HepG2 (cell line): ENCODE measurements at regions not wholly inside any gene's neighbourhood (a gene's known extent, or its start where the extent isn't known, plus 50 kb on each side); places are given as distances from the start of the nearest gene placed in this dataset.

Experiments used
- ATAC-seq: fragments of 200-7000 bp; cut with Tn5 transposase; 3 replicates; pipeline ENCODE4 v1.9.1; 2020; ENCODE audit warnings: mild to moderate bottlenecking, moderate library complexity
- BruUV-seq: library from RNA; stranded (reverse); fragments of 400-500 nt; replicated peaks from 2 replicates; lab custom pipeline; 2021; lab: Mats Ljungman, UMichigan
- CTCF ChIA-PET: fragments of 300-600 bp; formaldehyde crosslinking; extraction: SDS; loops from one replicate; lab custom pipeline; 2021; ENCODE audit warnings: low total read pairs, inconsistent platforms, low intra/inter-chr PET ratio; lab: Yijun Ruan, JAX
- POLR2A ChIA-PET: fragments of 350-600 bp; sonication (Branson Sonifier 250); formaldehyde crosslinking; loops from one replicate; lab custom pipeline; 2020; ENCODE audit warnings: antibody characterized with exemption, inconsistent platforms; lab: Yijun Ruan, JAX
- DNase-seq: peaks from one replicate; pipeline ENCODE4 v3.0.0-alpha.2; 2015; ENCODE audit warnings: low spot score
- FAIRE-seq: peaks from 3 replicates; lab custom pipeline; 2011; peaks lifted over from hg19 to GRCh38; lab: Jason Lieb, UNC
- H2AFZ ChIP-seq: one replicate; pipeline ENCODE4 v1.6.1; 2011; ENCODE audit warnings: low read length, inconsistent platforms
- H3K27ac ChIP-seq: fragments of 300-600 bp; 3 replicates; pipeline ENCODE4 v1.8.0; 2011; ENCODE audit warnings: mixed run types, mild to moderate bottlenecking, mixed read lengths, low read length, inconsistent platforms; ENCODE audit not compliant: insufficient read depth; ENCODE audit errors: extremely low read length
- H3K27me3 ChIP-seq, 2 experiments: fragments of 200-600 bp in 1 of 2; 2 replicates in 1 of 2; 3 replicates in 1 of 2; pipeline versions ENCODE4 v1.6.0 to v1.8.0; 2011; ENCODE audit warnings: low read length in 2 of 2, mild to moderate bottlenecking in 2 of 2, moderate library complexity in 2 of 2, inconsistent platforms in 1 of 2; ENCODE audit not compliant: insufficient read depth in 2 of 2, control insufficient read depth in 1 of 2
- H3K36me3 ChIP-seq, 2 experiments: fragments of 200-600 bp in 1 of 2; replicated peaks in 1 of 2; 2 replicates in 1 of 2; 3 replicates in 1 of 2; pipeline versions ENCODE4 v1.5.1 to v1.8.0; 2011; ENCODE audit warnings: low read length in 2 of 2, inconsistent platforms in 1 of 2; ENCODE audit not compliant: insufficient read depth in 2 of 2, control insufficient read depth in 1 of 2
- H3K4me1 ChIP-seq: 2 replicates; pipeline ENCODE4 v1.5.1; 2012; ENCODE audit warnings: low read length, inconsistent platforms; ENCODE audit not compliant: insufficient read depth
- H3K4me2 ChIP-seq: 2 replicates; pipeline ENCODE4 v1.6.0; 2011; ENCODE audit warnings: low read depth, low read length, inconsistent platforms
- H3K4me3 ChIP-seq, 3 experiments: fragments of 200-600 bp in 1 of 3; sonication (generic), shearing (Covaris generic) in 1 of 3; replicated peaks in 1 of 3; 2 replicates each; pipeline ENCODE4 v1.5.1; 2011 to 2016; ENCODE audit warnings: low read length in 3 of 3, inconsistent platforms in 2 of 3, low read depth in 2 of 3, mild to moderate bottlenecking in 2 of 3, control low read depth in 1 of 3, mixed read lengths in 1 of 3; ENCODE audit not compliant: insufficient read depth in 1 of 3
- H3K79me2 ChIP-seq: one replicate; pipeline ENCODE4 v1.6.1; 2011; ENCODE audit warnings: low read length, inconsistent platforms; ENCODE audit not compliant: insufficient read depth
- H3K9ac ChIP-seq: 2 replicates; pipeline ENCODE4 v1.6.0; 2011; ENCODE audit warnings: mild to moderate bottlenecking, low read depth, low read length, inconsistent platforms; ENCODE audit not compliant: insufficient read depth
- H3K9me3 ChIP-seq: 2 replicates; pipeline ENCODE4 v1.5.1; 2012; ENCODE audit warnings: mild to moderate bottlenecking, low read length
- H4K20me1 ChIP-seq: 2 replicates; pipeline ENCODE4 v1.6.0; 2011; ENCODE audit warnings: inconsistent platforms, mild to moderate bottlenecking, low read length, moderate library complexity; ENCODE audit not compliant: insufficient read depth
- HBP1 ChIP-seq: IDR thresholded peaks from 2 replicates; pipeline ENCODE4 v1.6.1; 2016; ENCODE audit warnings: low read depth, control low read depth
- MXI1 ChIP-seq: IDR thresholded peaks from 3 replicates; pipeline ENCODE4 v1.6.1; 2012; ENCODE audit warnings: low read depth, low read length, inconsistent platforms, borderline replicate concordance
- PHF8 ChIP-seq: sonication (generic); formaldehyde crosslinking; IDR thresholded peaks from 2 replicates; pipeline ENCODE4 v1.5.0; 2020; ENCODE audit warnings: missing genetic modification reagents
- SIN3A ChIP-seq: IDR thresholded peaks from 2 replicates; pipeline ENCODE4 v1.6.1; 2011; ENCODE audit warnings: low read depth, mild to moderate bottlenecking, control low read depth, low read length, borderline replicate concordance
- SP4 ChIP-seq: sonication (generic); formaldehyde crosslinking; IDR thresholded peaks from 2 replicates; pipeline ENCODE4 v1.8.1; 2023; ENCODE audit warnings: mild to moderate bottlenecking, missing genetic modification reagents
- TAF1 ChIP-seq: sonication (generic); formaldehyde crosslinking; IDR thresholded peaks from 2 replicates; pipeline ENCODE4 v1.4.0; 2020; ENCODE audit warnings: missing genetic modification reagents
- ZNF335 ChIP-seq: sonication (generic); formaldehyde crosslinking; IDR thresholded peaks from 2 replicates; pipeline ENCODE4 v1.4.0; 2020; ENCODE audit warnings: missing genetic modification reagents
- ZNF510 ChIP-seq: sonication (generic); formaldehyde crosslinking; IDR thresholded peaks from 2 replicates; pipeline ENCODE4 v1.4.0; 2020; ENCODE audit warnings: low read depth, mild to moderate bottlenecking, missing genetic modification reagents
- ZNF570 ChIP-seq: sonication (generic); formaldehyde crosslinking; IDR thresholded peaks from 2 replicates; pipeline ENCODE4 v1.4.0; 2020; ENCODE audit warnings: mild to moderate bottlenecking, missing genetic modification reagents, borderline replicate concordance
- ZNF644 ChIP-seq: IDR thresholded peaks from 2 replicates; pipeline ENCODE4 v1.6.1; 2016; ENCODE audit warnings: low read depth
- ZNF678 ChIP-seq: sonication (generic); formaldehyde crosslinking; IDR thresholded peaks from 2 replicates; pipeline ENCODE4 v1.4.0; 2020; ENCODE audit warnings: mild to moderate bottlenecking, missing genetic modification reagents
- ZNF800 ChIP-seq: sonication (generic); formaldehyde crosslinking; IDR thresholded peaks from 2 replicates; pipeline ENCODE4 v1.4.0; 2020; ENCODE audit warnings: missing genetic modification reagents
- ZSCAN21 ChIP-seq: sonication (generic); formaldehyde crosslinking; IDR thresholded peaks from 2 replicates; pipeline ENCODE4 v1.8.0; 2022; ENCODE audit warnings: mild to moderate bottlenecking, missing genetic modification reagents, moderate library complexity, borderline replicate concordance
- WGBS: methylation state at CpG from one replicate; pipeline ENCODE4 v1.1.6; 2017; ENCODE audit warnings: low lambda C conversion rate; 5-methylcytosine and 5-hydroxymethylcytosine counted together
- in situ Hi-C: cut with HindIII; loops from 2 replicates; pipeline ENCODE4 v1.10.0; 2017; ENCODE audit warnings: low pct_unique_long_range_greater_than_20kb; ENCODE audit not compliant: extremely low pct_ligation_motif_present
- intact Hi-C: fragments of 100-400 bp; cut with micrococcal nuclease; formaldehyde crosslinking; loops from one replicate; pipeline ENCODE4 v1.10.0; 2022; ENCODE audit not compliant: unreplicated experiment

- H3K9me3 ChIP-seq, result no peaks in the 10 kb centered on the region
- no peak for DNase-seq
- 18% methylated on average over 44 of the region's 49 CpGs for WGBS
- H3K36me3 ChIP-seq, result no peaks in the 10 kb centered on the region
- no peaks in the 10 kb centered on the region for H4K20me1 ChIP-seq
- in situ Hi-C loops, result no loop called here
- no peak for FAIRE-seq
- BruUV-seq, result no TSS peak
- no peak overlapping the region for H3K9ac ChIP-seq
- no peak overlapping the region for H2AFZ ChIP-seq
- POLR2A ChIA-PET, result no interaction called here
- no peak overlapping the region; a peak in 1 of 6 replicates for H3K4me3 ChIP-seq
- TF ChIP-seq ZNF644, result no peak
- TF ChIP-seq ZNF800 (CRISPR knock-in tag), result peak; percentile 54; the same call in 1 of the 2 replicates
- TF ChIP-seq, all 625 proteins: peak for 1
- Histone ChIP-seq H3K79me2 (no peaks in the 10 kb centered on the region), H3K27me3 (peaks cover 3 to 59% of the 10 kb centered on the region in 2 experiments), H3K4me2 (peak overlapping the region; percentile 53; the same call in 1 of the 2 replicates), H3K4me1 (no peaks in the 10 kb centered on the region), H3K27ac (no peak overlapping the region)
- peak; percentile 66 for ATAC-seq
- CTCF ChIA-PET, result no interaction called here
- intact Hi-C loops, result no loop called here
Measured at GRCh38 chr1:217134857-217135568, 411.8 kb upstream of the ESRRG start.

- BruUV-seq, result no TSS peak
- H3K79me2 ChIP-seq, result no peaks in the 10 kb centered on the region
- no peak overlapping the region for H3K27ac ChIP-seq
- WGBS, result 35% methylated on average over 23 of the region's 53 CpGs
- ATAC-seq (no peak; the same call in 2 of the 3 replicates), DNase-seq (no peak), FAIRE-seq (no peak)
- H3K4me3 ChIP-seq, result no peak overlapping the region
- ChIA-PET CTCF (no interaction called here), POLR2A (no interaction called here)
- in situ Hi-C loops, result no loop called here
- H3K4me1 ChIP-seq, result no peaks in the 10 kb centered on the region
- H3K4me2 ChIP-seq, result no peak overlapping the region
- no peaks in the 10 kb centered on the region for H3K9me3 ChIP-seq
- H3K9ac ChIP-seq, result no peak overlapping the region
- H2AFZ ChIP-seq, result no peak overlapping the region
- no peaks in the 10 kb centered on the region for H3K36me3 ChIP-seq
- H3K27me3 ChIP-seq, result peaks cover 3 to 58% of the 10 kb centered on the region in 2 experiments
- intact Hi-C loops, result no loop called here
- H4K20me1 ChIP-seq, result no peaks in the 10 kb centered on the region
- TF ChIP-seq ZNF570 (CRISPR knock-in tag) (no peak), ZNF335 (CRISPR knock-in tag) (no peak), TAF1 (CRISPR knock-in tag) (no peak), SP4 (CRISPR knock-in tag) (no peak), PHF8 (no peak), ZNF510 (CRISPR knock-in tag) (no peak), MXI1 (no peak), SIN3A (no peak), ZSCAN21 (CRISPR knock-in tag) (no peak), ZNF678 (CRISPR knock-in tag) (no peak), HBP1 (CRISPR knock-in tag) (no peak)
Measured at GRCh38 chr1:217133958-217134856, 411.0 kb upstream of the ESRRG start.
